ENCODE measurements at regions not wholly inside any gene's neighbourhood (a gene's known extent, or its start where the extent isn't known, plus 50 kb on each side); places are given as distances from the start of the nearest gene placed in this dataset.

- no peaks in the 10 kb centered on the region for H3K36me3 ChIP-seq (ENCODE audit: control insufficient read depth, insufficient read depth, low read length)
- H2AFZ ChIP-seq (ENCODE audit: low read length) = no peak overlapping the region
- H3K79me2 ChIP-seq (ENCODE audit: control insufficient read depth, insufficient read depth, low read length) = no peaks in the 10 kb centered on the region
- peak in 1 of 2 donors; percentile 50 for DNase-seq (ENCODE audit: low read depth in 2 of 2)
- no peaks in the 10 kb centered on the region for H3K9me3 ChIP-seq (ENCODE audit: control insufficient read depth, insufficient read depth, low read depth, low read length)
- TF ChIP-seq EZH2 (IDR thresholded peaks at IDR 0.05; ENCODE audit: low read length, missing control alignments) = no peak
- TF ChIP-seq CTCF (conservative IDR thresholded peaks at IDR 0.05 in 1 of 2, IDR thresholded peaks at IDR 0.05 in 1 of 2; ENCODE audit: low read depth in 1 of 2, low read length in 2 of 2) = no peak
- H3K27ac ChIP-seq (ENCODE audit: insufficient read depth, low read length) = no peak overlapping the region
- no peak overlapping the region for H3K4me2 ChIP-seq (ENCODE audit: extremely low read depth, insufficient read depth, low read length)
- no peak overlapping the region for H3K4me3 ChIP-seq (replicated peaks in 1 of 4; ENCODE audit: control extremely low read depth in 1 of 4, insufficient read depth in 1 of 4, low read depth in 3 of 4, low read length in 4 of 4)
- no peak overlapping the region for H3K9ac ChIP-seq (ENCODE audit: insufficient read depth, low read length)
- no peaks in the 10 kb centered on the region for H3K27me3 ChIP-seq (ENCODE audit: control insufficient read depth, insufficient read depth, low read length)
- no peaks in the 10 kb centered on the region for H4K20me1 ChIP-seq (ENCODE audit: control insufficient read depth, extremely low read depth, insufficient read depth, low read length)
- no peaks in the 10 kb centered on the region for H3K4me1 ChIP-seq (ENCODE audit: control insufficient read depth, extremely low read depth, insufficient read depth, low read length)
Measured at GRCh38 chr7:54831644-54832095, 72.7 kb upstream of the SEC61G start.

- no peaks in the 10 kb centered on the region for H3K36me3 ChIP-seq (ENCODE audit: control insufficient read depth, insufficient read depth, low read length)
- H3K79me2 ChIP-seq (ENCODE audit: control insufficient read depth, insufficient read depth, low read length) = no peaks in the 10 kb centered on the region
- H3K9ac ChIP-seq (ENCODE audit: insufficient read depth, low read length) = no peak overlapping the region
- H3K4me2 ChIP-seq (ENCODE audit: extremely low read depth, insufficient read depth, low read length) = no peak overlapping the region
- H3K27ac ChIP-seq (ENCODE audit: insufficient read depth, low read length) = no peak overlapping the region
- no peak for TF ChIP-seq EZH2 (IDR thresholded peaks at IDR 0.05; ENCODE audit: low read length, missing control alignments)
- TF ChIP-seq CTCF (conservative IDR thresholded peaks at IDR 0.05 in 1 of 2, IDR thresholded peaks at IDR 0.05 in 1 of 2; ENCODE audit: low read depth in 1 of 2, low read length in 2 of 2) = no peak
- DNase-seq (ENCODE audit: low read depth in 2 of 2) = peak in 1 of 2 donors; percentile 18
- H3K27me3 ChIP-seq (ENCODE audit: control insufficient read depth, insufficient read depth, low read length) = no peaks in the 10 kb centered on the region
- no peaks in the 10 kb centered on the region for H3K9me3 ChIP-seq (ENCODE audit: control insufficient read depth, insufficient read depth, low read depth, low read length)
- no peaks in the 10 kb centered on the region for H3K4me1 ChIP-seq (ENCODE audit: control insufficient read depth, extremely low read depth, insufficient read depth, low read length)
- H4K20me1 ChIP-seq (ENCODE audit: control insufficient read depth, extremely low read depth, insufficient read depth, low read length) = no peaks in the 10 kb centered on the region
- no peak overlapping the region for H2AFZ ChIP-seq (ENCODE audit: low read length)
- H3K4me3 ChIP-seq (replicated peaks in 1 of 4; ENCODE audit: control extremely low read depth in 1 of 4, insufficient read depth in 1 of 4, low read depth in 3 of 4, low read length in 4 of 4) = no peak overlapping the region
Measured at GRCh38 chr7:54833001-54833467, 74.0 kb upstream of the SEC61G start.

GRCh38 chr7:54837168-54837567 lies 78.2 kb upstream of the SEC61G start:
- H2AFZ ChIP-seq (ENCODE audit: low read length) = no peak overlapping the region
- no peaks in the 10 kb centered on the region for H4K20me1 ChIP-seq (ENCODE audit: control insufficient read depth, extremely low read depth, insufficient read depth, low read length)
- H3K9me3 ChIP-seq (ENCODE audit: control insufficient read depth, insufficient read depth, low read depth, low read length) = no peaks in the 10 kb centered on the region
- H3K79me2 ChIP-seq (ENCODE audit: control insufficient read depth, insufficient read depth, low read length) = no peaks in the 10 kb centered on the region
- no peaks in the 10 kb centered on the region for H3K27me3 ChIP-seq (ENCODE audit: control insufficient read depth, insufficient read depth, low read length)
- TF ChIP-seq EZH2 (IDR thresholded peaks at IDR 0.05; ENCODE audit: low read length, missing control alignments) (no peak), CTCF (conservative IDR thresholded peaks at IDR 0.05 in 1 of 2, IDR thresholded peaks at IDR 0.05 in 1 of 2; ENCODE audit: low read depth in 1 of 2, low read length in 2 of 2) (no peak)
- H3K36me3 ChIP-seq (ENCODE audit: control insufficient read depth, insufficient read depth, low read length) = no peaks in the 10 kb centered on the region
- no peak for DNase-seq (ENCODE audit: low read depth in 2 of 2)
- no peak overlapping the region for H3K4me3 ChIP-seq (replicated peaks in 1 of 4; ENCODE audit: control extremely low read depth in 1 of 4, insufficient read depth in 1 of 4, low read depth in 3 of 4, low read length in 4 of 4)
- H3K4me2 ChIP-seq (ENCODE audit: extremely low read depth, insufficient read depth, low read length) = no peak overlapping the region
- peaks cover 12% of the 10 kb centered on the region for H3K4me1 ChIP-seq (ENCODE audit: control insufficient read depth, extremely low read depth, insufficient read depth, low read length)
- H3K9ac ChIP-seq (ENCODE audit: insufficient read depth, low read length) = no peak overlapping the region
- H3K27ac ChIP-seq (ENCODE audit: insufficient read depth, low read length) = no peak overlapping the region

All from fibroblast of lung (primary cell).